Ovary (tissue), 7 donors: ENCODE measurements at regions not wholly inside any gene's neighbourhood (a gene's known extent, or its start where the extent isn't known, plus 50 kb on each side); places are given as distances from the start of the nearest gene placed in this dataset.

ENCODE experiments used
- DNase-seq, 5 donors: peaks; one replicate each; pipeline ENCODE4 v3.0.0-alpha.2; 2019 to 2020
- H3K27ac ChIP-seq, 2 donors: fragments of 200-600 bp; one replicate each; pipeline versions ENCODE4 v1.5.1 to v1.8.0; 2019 to 2022
- H3K27me3 ChIP-seq: fragments of 200-600 bp; one replicate; pipeline ENCODE4 v1.8.0; 2022
- H3K36me3 ChIP-seq: fragments of 200-600 bp; sonication (generic); one replicate; pipeline ENCODE4 v1.5.1; 2019
- H3K4me1 ChIP-seq: one replicate; pipeline ENCODE4 v1.8.1; 2013; ENCODE audit warnings: mild to moderate bottlenecking, moderate library complexity; ENCODE audit not compliant: insufficient read depth
- H3K4me3 ChIP-seq: fragments of 200-600 bp; sonication (generic); one replicate; pipeline ENCODE4 v1.5.1; 2017
- H3K9me3 ChIP-seq, 2 donors: fragments of 200-600 bp in 1 of 2; sonication (generic) in 1 of 2; one replicate each; pipeline versions ENCODE4 v1.5.1 to v1.8.1; 2013 to 2019; ENCODE audit warnings: mild to moderate bottlenecking in 1 of 2, moderate library complexity in 1 of 2
- CTCF ChIP-seq, 3 donors: fragments of 450-650 bp in 2 of 3; fragments of 200-600 bp in 1 of 3; IDR thresholded peaks; one replicate each; pipeline versions ENCODE4 v1.5.1 to v1.8.0; 2016 to 2022; ENCODE audit warnings: antibody characterized with exemption in 3 of 3, mild to moderate bottlenecking in 1 of 3
- EP300 ChIP-seq: sonication (generic); formaldehyde crosslinking; IDR thresholded peaks from one replicate; pipeline ENCODE4 v1.6.1; 2017; ENCODE audit warnings: antibody characterized with exemption
- POLR2A ChIP-seq: fragments of 450-650 bp; IDR thresholded peaks from one replicate; pipeline ENCODE4 v1.6.1; 2017; ENCODE audit warnings: antibody characterized with exemption, mild to moderate bottlenecking, moderate library complexity
- WGBS, 3 donors: extraction: QIAGEN DNeasy Blood & Tissue Kit in 1 of 3; methylation state at CpG; one replicate each; pipeline versions ENCODE4 v1.1.5 to v1.1.7; 2013 to 2017; 5-methylcytosine and 5-hydroxymethylcytosine counted together
- intact Hi-C, 4 donors: fragments of 100-400 bp; cut with DNase I; formaldehyde crosslinking; loops; one replicate each; pipeline versions ENCODE4 v1.11.0 to v1.15.1; 2022 to 2023
- donor health status: DM: no; HTN: no; CAD: no; lungs with moderate emphysema.
- donor health status: DM: no; HTN: no; CAD: no.
- donor health status: Bipolar disorder and iron deficiency.
- donor health status: DM: no; HTN: no; CAD: no.
- donor health status: DM: yes; HTN: yes; CAD: no.

- H3K36me3 ChIP-seq: no peaks in the 10 kb centered on the region
- TF ChIP-seq CTCF (IDR thresholded peaks at IDR 0.05) (no peak), POLR2A (no peak), EP300 (no peak)
- no peak overlapping the region for H3K4me3 ChIP-seq
- H3K27ac ChIP-seq: no peak overlapping the region
- no peaks in the 10 kb centered on the region for H3K4me1 ChIP-seq
- WGBS, 3 donors: 48 to 59% (median 56%) methylated on average over 14 of the region's 14 CpGs
- H3K27me3 ChIP-seq: peaks cover 3% of the 10 kb centered on the region
- DNase-seq: no peak
- intact Hi-C loops: no loop called here
- H3K9me3 ChIP-seq: peaks cover 0 to 4% of the 10 kb centered on the region in 2 donors
Measured at GRCh38 chr21:8991088-8991907, 1530.1 kb upstream of the TPTE start.

- H3K4me1 ChIP-seq: no peaks in the 10 kb centered on the region
- intact Hi-C loops: no loop called here
- no peak for DNase-seq
- 39 to 45% (median 41%) methylated on average over 3 of the region's 3 CpGs for WGBS, 3 donors
- no peak overlapping the region for H3K27ac ChIP-seq
- TF ChIP-seq POLR2A (no peak), CTCF (IDR thresholded peaks at IDR 0.05) (no peak), EP300 (no peak)
- peaks cover 3% of the 10 kb centered on the region for H3K27me3 ChIP-seq
- H3K9me3 ChIP-seq: peaks cover 0 to 4% of the 10 kb centered on the region in 2 donors
- H3K36me3 ChIP-seq: no peaks in the 10 kb centered on the region
- no peak overlapping the region for H3K4me3 ChIP-seq
Measured at GRCh38 chr21:8991968-8992621, 1529.3 kb upstream of the TPTE start.

GRCh38 chr21:8992731-8993174 lies 1528.6 kb upstream of the TPTE start:
- no peak overlapping the region for H3K27ac ChIP-seq
- 47 to 58% (median 49%) methylated on average over 6 of the region's 6 CpGs for WGBS, 3 donors
- TF ChIP-seq EP300: no peak
- no peak for TF ChIP-seq POLR2A
- no peak for TF ChIP-seq CTCF (IDR thresholded peaks at IDR 0.05)
- H3K4me3 ChIP-seq: no peak overlapping the region
- no peaks in the 10 kb centered on the region for H3K36me3 ChIP-seq
- intact Hi-C loops: no loop called here
- peaks cover 3% of the 10 kb centered on the region for H3K27me3 ChIP-seq
- H3K9me3 ChIP-seq: peaks cover 0 to 4% of the 10 kb centered on the region in 2 donors
- DNase-seq: no peak
- no peaks in the 10 kb centered on the region for H3K4me1 ChIP-seq

GRCh38 chr21:8993284-8993942 lies 1528.0 kb upstream of the TPTE start:
- intact Hi-C loops: no loop called here
- WGBS, 3 donors: 27 to 34% (median 33%) methylated on average over 3 of the region's 3 CpGs
- Histone ChIP-seq H3K9me3 (peaks cover 0 to 4% of the 10 kb centered on the region in 2 donors), H3K27me3 (peaks cover 3% of the 10 kb centered on the region), H3K27ac (no peak overlapping the region), H3K4me1 (no peaks in the 10 kb centered on the region), H3K4me3 (no peak overlapping the region), H3K36me3 (no peaks in the 10 kb centered on the region)
- no peak for TF ChIP-seq CTCF (IDR thresholded peaks at IDR 0.05)
- TF ChIP-seq POLR2A: no peak
- no peak for TF ChIP-seq EP300
- no peak for DNase-seq
